ENCODE measurements at regions not wholly inside any gene's neighbourhood (a gene's known extent, or its start where the extent isn't known, plus 50 kb on each side); places are given as distances from the start of the nearest gene placed in this dataset.
"Not testable (repeated sequence)": the region's sequence is repeated elsewhere in the genome, so short reads cannot be mapped to it uniquely, and the experiment has no call there.

DNA sequence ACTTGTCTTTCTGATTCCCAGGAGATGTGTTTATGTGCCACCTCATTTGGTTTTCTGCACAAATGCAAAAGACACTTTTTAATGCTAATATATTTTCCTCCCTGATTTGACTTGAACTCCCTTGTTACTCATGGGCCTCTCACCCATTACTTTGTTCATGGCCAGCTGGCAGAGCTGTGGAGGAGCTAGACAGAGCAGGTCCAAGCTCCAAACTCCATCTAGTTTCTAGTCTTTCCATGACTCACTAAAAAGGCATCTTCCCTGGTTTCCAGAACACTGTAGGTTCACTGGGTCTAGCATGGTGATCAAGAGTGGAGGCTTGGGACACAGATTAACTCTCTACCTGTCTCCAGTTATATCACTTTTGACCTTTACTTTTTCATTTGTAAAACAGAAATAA is 161.0 kb upstream of the SLC28A3 start:
- DNase-seq (ENCODE audit: low read depth in 2 of 2, low spot score in 1 of 2), result no peak

DNA sequence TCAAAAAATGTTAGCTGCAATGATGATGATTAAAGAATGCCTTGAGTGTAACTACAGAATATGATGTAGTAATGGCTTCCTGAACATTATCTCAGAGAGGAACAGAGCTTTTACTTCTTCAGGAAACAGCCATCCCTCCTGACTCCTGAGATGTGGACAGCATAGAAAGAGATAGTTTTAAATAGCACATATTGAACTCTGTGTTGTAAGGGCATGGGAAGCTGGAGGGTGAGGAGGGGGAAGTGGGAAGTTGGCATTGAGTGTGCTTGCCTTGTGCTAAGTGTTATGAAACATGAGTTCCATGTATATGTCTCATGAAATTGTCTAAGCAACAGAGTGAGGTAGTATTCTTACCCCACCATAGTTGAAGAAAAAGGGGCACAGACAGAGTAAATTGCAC is 161.5 kb upstream of the SLC28A3 start:
- DNase-seq (ENCODE audit: low read depth in 2 of 2, low spot score in 1 of 2), result no peak

DNA sequence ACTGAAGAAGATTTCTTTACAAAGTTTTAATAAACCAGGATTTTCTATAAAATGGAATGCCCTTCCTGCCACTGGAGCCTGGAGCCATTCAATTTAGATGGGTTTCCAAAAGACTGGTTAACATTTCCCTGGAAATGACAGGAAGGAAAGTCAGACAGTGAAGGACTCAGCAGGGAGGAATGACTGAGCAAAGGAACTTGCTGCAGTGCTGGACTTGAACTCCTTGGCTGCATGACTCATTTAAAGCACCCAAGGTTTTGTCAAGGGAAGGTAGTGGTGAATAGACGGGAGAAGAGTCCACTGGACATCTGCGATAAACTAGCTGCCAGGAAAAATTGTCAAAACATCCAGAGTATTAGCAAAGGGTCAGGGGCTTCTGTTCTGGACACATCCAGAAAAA is 163.8 kb upstream of the SLC28A3 start:
- no peak for DNase-seq (ENCODE audit: low read depth in 2 of 2, low spot score in 1 of 2)

DNA sequence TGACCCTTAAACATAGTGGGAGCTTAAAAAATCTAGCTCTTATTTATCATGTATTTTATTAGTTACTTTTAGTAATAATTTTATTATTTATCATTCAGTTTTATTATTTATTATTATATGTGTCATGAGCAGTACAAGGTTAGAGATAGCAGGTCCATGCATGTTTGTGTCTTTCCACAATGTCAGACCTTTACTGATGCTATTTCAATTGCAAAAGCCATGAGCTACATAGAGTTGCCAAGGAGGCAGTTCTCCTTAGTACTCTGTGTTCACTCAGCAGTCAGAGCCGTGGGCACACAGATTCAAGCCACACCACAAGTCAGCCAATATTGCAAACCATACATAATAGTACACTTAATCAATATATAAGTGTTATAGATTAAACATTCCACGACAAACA is 157.9 kb upstream of the NTRK2 start:
- no peak for DNase-seq (ENCODE audit: low read depth in 2 of 2, low spot score in 1 of 2)

DNA sequence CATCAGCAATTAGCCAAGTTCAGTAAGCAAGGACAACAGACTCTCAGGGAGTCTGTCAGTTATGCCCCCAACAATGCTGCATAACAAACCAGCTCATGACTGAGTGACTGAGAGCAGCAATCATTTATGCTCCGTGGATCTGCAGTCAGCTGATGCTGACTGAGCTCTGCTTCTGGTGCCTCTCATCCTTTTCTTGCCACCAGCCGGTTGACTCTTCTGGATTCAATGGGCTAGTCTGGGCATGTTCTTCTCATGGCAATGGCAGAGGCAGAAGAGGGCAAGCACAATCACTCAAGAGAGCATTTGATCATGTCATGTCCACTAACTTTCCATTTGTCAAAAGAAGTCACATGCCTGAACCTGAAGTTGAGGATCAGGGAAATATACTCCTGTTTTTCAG is 157.0 kb upstream of the NTRK2 start:
- DNase-seq (ENCODE audit: low read depth in 2 of 2, low spot score in 1 of 2), result no peak

DNA sequence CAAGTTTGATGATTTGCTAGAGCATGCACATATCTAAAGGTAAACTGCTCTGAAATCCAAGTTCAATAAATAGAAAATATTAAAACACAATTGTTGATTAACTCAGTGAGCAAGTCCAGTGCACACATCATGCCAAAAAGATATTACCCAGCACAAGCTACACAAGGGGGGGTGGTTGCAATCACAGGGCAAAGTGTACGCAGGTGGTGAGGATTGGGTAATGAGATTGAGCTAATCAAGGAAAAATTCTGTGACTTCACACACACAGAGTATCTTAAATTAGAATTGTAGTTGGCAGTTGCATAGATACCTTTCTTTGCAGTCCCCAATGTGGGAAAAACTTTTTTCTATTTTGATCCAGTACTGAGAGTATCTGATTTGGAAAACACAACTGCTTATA is 156.1 kb upstream of the NTRK2 start:
- DNase-seq (ENCODE audit: low read depth in 2 of 2, low spot score in 1 of 2), result no peak

DNA sequence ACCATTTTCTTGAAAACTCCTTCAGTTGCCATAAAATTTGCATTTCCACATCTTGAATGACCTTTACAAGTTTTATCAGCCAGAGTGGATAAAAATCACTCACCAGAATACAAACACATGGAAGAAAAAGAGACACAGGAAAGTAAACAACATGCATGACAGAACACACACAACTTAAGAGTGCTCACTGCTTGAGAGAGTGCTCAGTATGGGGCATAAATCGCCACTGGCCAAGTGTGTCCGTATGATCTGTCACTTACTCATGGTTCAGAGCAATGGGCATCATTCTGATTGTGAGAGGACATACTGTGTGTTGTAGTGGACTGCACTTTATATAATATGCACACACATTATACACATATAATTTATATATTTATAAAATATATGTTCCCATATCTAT is 155.6 kb upstream of the NTRK2 start:
- no peak for DNase-seq (ENCODE audit: low read depth in 2 of 2, low spot score in 1 of 2)

DNA sequence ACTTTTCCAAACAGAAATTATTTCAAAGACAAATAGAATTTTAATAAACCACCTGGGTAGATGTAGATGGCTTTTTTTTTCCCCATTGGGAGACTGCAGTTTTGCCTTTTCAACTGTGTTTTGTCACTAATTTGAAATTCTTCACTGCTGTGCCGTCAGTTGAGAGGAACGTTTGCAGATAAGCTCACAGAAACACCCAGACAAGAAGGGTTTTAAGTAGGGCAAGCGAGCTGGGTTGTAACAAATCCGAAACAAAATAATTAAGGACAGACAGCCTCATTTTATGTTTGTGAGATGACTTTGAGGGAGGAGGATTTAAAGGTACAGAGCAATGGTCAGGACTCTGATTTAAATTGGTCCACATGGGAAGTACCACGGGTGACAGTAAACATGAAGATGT is 155.1 kb upstream of the NTRK2 start:
- no peak for DNase-seq (ENCODE audit: low read depth in 2 of 2, low spot score in 1 of 2)

DNA sequence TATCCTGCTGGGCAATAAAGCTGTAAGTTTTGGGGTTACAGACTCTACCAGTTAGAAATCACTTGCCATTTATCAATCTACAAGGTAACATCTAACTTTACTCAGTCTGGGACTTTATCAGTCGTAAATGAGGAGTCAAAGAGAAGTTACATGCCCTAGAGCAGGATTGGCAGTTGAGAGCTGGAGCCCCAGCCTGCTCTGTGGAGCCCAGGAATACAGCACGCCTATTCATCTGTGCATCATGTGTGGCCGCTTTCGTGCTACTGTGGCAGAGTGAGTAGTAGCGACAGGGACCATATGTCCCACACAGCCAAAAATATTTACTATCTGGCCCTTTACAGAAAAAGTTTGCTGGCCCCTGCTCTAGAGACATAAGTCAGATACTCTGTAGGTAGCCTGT is 152.5 kb upstream of the NTRK2 start:
- no peak for DNase-seq (ENCODE audit: low read depth in 2 of 2, low spot score in 1 of 2)

DNA sequence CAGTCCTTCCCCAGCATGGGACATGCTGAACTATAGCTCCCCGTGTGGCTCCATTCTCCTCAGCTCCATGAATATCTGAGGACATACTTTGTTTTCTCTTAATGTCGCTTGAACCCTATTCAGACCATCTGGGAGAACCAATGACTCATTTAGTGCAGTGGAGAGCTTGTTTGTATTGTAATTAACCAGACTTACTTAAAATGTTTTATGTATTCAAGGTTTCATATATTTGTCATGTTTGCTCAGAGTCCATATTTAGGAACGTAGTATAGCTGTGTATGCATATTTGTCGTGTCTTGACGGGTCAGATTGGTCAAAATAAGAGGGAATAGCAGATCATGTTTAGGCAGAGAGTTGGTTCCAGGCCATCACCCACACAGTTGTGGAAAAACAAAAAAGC is 150.1 kb upstream of the NTRK2 start:
- DNase-seq (ENCODE audit: low read depth in 2 of 2, low spot score in 1 of 2), result no peak

DNA sequence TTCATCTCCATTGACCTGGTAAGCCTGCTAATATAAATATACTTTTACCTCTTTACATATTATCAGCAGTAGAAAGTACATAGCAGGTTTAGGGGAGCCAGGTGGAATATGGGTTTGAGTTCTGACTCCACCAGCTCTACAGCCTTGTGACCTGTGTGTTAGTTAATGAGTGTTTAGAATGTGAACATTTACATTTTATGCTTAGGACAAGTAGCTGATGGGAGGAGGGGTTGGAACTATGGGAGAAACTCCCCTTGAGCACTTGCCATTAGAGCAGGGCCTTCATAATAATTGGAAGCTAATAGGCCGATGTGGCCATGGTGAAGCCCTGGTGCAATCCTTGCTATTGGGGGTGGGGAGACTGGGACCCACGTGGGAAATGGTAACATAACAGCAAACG is 148.3 kb upstream of the NTRK2 start:
- no peak for DNase-seq (ENCODE audit: low read depth in 2 of 2, low spot score in 1 of 2)

DNA sequence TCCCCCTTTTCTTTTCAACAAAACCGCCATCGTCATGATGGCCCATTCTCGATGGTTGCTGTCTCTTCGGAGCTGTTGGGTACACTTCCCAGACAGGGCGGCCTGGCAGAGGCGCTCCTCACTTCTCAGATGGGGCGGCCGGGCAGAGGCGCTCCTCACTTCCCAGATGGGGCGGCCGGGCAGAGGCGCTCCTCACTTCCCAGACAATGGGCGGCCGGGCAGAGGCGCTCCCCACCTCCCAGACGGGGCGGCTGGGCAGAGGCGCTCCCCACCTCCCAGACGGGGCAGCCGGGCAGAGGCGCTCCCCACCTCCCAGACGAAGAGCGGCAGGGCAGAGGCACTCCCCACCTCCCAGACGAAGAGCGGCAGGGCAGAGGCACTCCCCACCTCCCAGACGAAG is 143.3 kb upstream of the NTRK2 start:
- not testable (repeated sequence) for DNase-seq (ENCODE audit: low read depth in 2 of 2, low spot score in 1 of 2)

DNA sequence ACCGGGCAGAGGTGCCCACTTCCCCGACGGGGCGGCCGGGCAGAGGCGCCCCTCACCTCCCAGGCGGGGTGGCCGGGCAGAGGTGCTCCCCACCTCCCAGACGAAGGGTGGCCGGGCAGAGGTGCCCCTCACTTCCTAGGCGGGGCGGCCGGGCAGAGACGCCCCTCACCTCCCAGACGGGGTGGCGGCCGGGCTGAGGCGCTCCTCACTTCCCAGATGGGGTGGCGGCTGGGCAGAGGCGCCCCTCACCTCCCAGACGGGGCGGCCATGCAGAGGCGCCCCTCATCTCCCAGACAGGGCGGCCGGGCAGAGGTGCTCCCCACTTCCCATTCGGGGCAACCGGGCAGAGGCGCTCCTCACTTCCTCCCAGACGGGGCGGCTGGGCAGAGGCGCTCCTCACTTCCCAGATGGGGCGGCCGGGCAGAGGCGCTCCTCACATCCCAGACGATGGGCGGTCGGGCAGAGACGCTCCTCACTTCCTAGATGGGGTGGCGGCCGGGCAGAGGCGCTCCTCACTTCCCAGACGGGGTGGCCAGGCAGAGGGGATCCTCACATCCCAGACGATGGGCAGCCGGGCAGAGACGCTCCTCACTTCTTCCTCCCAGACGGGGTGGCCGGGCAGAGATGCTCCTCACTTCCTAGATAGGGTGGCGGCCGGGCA is 142.3 kb upstream of the NTRK2 start:
- not testable (repeated sequence) for DNase-seq (ENCODE audit: low read depth in 2 of 2, low spot score in 1 of 2)

DNA sequence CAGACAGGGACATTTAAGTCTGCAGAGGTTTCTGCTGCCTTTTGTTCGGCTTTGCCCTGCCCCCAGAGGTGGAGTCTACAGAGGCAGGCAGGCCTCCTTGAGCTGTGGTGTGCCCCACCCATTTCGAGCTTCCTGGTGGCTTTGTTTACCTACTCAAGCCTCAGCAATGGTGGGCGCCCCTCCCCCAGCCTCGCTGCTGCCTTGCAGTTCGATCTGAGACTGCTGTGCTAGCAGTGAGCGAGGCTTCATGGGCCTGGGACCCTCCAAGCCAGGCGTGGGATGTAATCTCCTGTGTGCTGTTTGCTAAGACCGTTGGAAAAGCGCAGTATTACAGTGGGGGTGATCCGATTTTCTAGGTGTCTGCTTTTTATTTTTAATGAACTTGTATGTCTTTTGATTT is 133.6 kb upstream of the NTRK2 start:
- DNase-seq (ENCODE audit: low read depth in 2 of 2, low spot score in 1 of 2), result not testable (repeated sequence)

DNA sequence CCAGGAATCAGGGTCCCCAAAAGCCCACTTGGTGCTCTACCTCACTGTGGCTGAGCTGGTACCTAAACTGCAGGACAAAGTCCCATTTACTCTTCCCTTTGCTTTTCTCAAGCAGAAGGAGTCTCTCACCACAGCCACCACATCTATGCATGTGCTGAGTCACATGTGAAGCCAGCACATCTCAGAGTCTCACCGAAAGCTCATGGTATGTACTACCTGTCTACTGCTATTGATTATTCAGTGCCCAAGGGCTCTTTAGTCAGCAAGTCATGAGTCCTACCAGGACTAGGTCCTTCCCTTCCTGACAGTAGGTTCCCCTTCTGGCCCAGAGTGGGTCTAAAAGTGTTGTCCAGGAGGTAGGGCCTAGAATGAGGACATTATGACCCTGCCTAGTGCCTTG is 130.7 kb upstream of the NTRK2 start:
- DNase-seq (ENCODE audit: low read depth in 2 of 2, low spot score in 1 of 2), result no peak

DNA sequence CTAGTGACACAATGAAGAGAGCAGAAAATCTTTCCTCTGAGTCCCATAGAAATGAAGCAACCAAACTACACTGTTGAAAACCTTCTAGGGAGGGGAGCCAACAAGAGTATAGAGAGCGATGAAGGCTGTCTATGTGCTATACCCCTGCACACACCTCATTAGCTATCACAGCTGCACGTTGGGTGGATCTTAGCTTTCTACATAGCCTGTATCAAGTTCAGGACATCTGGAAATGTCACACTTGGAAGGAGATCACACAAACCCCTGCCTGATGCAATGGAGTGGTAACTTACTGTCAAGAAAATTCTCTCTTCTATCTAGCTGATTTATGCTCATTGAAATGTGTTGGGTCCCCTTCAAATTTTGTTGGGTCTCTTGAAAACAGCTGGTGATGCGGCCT is 127.0 kb upstream of the NTRK2 start:
- DNase-seq (ENCODE audit: low read depth in 2 of 2, low spot score in 1 of 2), result no peak

DNA sequence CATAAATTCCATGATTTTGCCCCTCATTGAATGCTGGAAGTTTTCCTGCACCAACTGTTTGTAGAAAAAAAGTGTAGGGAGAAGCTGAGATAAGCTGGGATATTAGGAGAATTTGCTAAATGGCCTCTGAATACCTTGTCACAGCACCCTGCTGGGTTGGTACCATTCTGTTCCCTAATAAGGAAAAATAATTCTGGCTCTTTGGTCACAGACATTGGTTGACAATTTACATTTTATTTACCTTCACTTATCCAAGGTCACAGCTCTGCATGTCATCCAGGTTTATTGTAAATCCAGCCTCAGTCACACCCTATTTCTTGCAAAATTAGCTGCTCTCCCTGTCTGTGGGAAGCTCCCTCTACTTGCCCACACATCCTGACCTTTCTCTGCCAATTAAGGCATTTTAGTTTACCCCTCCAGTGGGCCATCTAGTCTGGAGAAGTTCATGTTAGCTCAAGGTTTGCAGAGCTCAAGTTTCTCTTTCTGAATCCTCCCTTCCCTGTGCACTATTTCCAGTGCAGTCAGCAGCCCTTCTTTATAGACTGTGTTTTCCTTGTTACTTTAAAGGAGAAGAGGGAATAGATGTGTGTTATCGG is 115.4 kb upstream of the NTRK2 start:
- no peak for DNase-seq (ENCODE audit: low read depth in 2 of 2, low spot score in 1 of 2)

DNA sequence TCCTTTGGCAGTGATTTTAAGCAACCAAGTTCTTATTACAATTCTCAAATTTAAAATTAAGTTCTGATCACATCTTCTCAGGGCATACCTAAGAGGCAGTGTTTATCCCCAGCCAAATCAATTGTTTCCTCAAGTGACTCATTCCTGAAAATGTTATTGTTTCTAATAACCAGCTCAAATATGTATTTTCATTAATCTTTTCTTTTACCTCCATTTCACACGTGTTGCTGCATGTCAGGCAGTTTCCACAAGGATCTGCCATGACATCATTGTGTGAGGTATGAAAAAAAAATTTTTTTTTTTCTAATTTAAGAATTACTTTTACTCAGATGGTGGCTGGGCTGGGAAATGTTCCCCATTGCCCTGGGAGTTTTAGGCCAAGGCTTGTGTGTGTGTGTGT is 113.0 kb upstream of the NTRK2 start:
- DNase-seq (ENCODE audit: low read depth in 2 of 2, low spot score in 1 of 2), result no peak

DNA sequence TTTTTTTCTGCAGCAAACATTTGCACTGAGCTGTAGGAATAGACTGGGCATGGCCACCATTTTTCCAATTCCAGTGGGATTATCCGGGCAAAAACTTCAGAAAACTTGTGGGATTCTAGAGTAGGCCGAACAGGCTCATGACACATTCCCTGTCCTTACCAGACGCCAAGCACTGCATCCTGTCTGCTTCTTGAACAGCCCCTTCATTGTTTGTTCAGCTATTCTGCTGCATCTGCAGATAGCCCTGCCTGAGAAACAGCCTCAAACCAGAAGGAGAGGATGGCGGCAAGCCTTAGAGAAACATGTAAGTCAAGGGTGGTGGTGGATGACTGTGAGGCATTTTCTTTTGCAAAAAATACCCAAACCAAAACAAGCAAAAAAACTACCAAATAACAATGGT is 111.8 kb upstream of the NTRK2 start:
- no peak for DNase-seq (ENCODE audit: low read depth in 2 of 2, low spot score in 1 of 2)

DNA sequence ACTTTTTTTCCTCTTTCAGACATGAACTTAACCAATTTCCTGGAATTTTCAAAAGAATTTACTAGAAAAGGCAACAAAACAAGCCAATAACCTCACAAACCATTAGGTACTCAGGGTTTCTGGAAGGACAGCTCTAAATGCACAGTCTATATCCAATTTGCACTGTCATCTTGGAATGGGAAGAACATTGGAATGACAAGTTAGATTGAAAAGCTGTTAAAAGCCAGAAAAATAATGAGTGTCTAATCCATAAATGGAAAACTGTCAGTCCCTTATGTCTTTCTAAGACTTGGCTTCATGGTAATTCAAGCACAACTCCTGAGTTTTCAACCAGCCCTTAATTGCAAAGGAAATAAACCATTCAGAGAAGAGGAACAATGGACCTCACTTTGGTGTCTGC is 105.8 kb upstream of the NTRK2 start:
- no peak for DNase-seq (ENCODE audit: low read depth in 2 of 2, low spot score in 1 of 2)

DNA sequence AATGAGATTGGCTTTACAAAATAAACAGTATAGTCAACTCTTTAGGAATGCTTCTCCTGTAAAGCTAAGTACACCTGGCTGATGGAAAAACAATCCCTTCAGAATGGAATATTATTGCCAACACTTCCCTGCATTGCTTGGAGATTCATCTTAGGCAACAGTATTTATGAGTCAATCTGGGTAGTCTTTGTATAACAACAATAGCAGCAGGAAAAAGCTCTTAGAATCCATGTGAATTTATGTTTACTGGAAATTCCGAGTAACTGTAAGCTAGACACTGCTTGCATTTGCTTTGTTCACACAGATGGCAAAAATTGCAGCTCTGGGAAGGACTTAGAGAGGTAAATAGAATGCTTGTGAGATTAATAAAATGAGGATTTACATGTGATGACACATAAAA is 101.7 kb upstream of the NTRK2 start:
- no peak for DNase-seq (ENCODE audit: low read depth in 2 of 2, low spot score in 1 of 2)

DNA sequence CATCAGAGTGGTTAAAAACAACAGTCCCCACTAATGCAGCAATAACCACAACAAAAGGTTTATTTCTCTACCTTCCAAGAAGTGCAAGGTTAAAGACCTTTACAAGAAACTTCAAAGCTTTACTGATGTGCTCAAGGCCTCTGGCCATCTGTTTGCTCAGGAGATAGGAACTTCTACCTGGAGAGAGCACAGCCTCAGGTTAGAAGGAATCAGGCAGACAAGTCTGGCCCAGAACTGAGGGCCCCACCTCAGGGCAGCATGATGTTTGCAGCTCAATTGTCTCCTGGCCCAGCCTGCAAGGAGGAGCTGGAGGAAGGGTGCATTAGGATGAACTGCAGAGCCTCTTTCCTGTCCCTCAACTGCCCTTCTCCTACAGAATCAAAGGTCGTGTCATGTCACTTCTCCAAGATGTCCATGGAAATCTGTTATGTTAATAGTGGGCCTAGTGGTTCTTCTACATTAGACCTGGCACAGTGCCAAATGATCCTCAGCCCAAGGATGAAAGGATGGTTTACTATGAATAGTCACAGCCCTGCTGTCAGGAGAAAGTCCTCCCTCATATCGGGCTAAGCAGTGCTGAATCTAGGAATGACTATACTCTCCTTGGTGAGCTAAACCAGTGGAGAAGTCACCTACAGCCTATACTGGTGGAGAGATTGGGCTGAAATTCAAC is 98.9 kb upstream of the NTRK2 start:
- no peak for DNase-seq (ENCODE audit: low read depth in 2 of 2, low spot score in 1 of 2)

DNA sequence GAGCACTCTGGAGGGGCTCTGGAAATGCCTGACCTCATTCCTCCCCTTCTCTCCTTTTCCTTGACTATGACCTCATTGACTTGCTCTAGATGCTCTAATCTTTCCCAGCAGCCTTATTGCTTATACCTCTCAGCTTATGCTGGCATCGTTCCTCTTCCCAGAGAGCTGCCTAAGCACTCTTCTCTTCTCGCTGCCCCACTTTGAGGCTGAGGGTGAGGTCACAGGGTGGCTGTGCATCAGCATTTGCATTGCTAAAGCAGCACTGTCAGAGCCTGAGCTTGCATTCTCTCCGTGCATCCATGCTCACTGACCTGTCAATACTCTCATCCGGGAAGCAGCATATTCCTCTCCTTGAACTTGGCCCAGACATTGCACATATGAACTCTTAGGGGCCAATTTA is 96.4 kb upstream of the NTRK2 start:
- no peak for DNase-seq (ENCODE audit: low read depth in 2 of 2, low spot score in 1 of 2)
